ENCODE measurements at regions not wholly inside any gene's neighbourhood (a gene's known extent, or its start where the extent isn't known, plus 50 kb on each side); places are given as distances from the start of the nearest gene placed in this dataset.
"Not testable (repeated sequence)": the region's sequence is repeated elsewhere in the genome, so short reads cannot be mapped to it uniquely, and the experiment has no call there.

GRCh38 chr9:41075671-41076070 lies 52.8 kb downstream of the FOXD4L6 start:
- DNase-seq (ENCODE audit: low spot score), result not testable (repeated sequence)

- DNase-seq (ENCODE audit: low spot score), result peak; percentile 39
Observed at GRCh38 chr9:41074356-41074942, 54.0 kb downstream of the FOXD4L6 start.

GRCh38 chr9:41073471-41074243 lies 54.8 kb downstream of the FOXD4L6 start:
- not testable (repeated sequence) for DNase-seq (ENCODE audit: low spot score)

GRCh38 chr9:41064125-41064795 lies 64.2 kb downstream of the FOXD4L6 start:
- DNase-seq (ENCODE audit: low spot score), result peak; percentile 50

DNA sequence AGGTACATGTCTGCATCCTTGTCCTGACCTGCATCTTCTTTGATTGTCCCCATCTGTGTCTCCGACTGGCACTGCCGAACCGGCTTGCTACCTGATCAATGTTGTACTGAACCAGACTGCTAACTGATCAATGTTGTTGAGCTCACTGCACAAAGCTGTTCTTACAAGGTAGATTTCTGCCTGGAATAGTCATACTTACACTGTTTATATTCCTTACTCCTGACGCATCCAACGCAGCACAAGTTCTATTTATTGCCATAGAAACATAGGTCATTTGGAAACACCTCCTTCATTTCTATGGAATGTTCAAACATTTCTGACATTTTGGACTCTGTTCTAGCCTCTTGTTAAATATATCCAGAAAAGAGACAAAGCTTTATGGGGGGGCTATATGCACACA lies 65.2 kb downstream of the FOXD4L6 start:
- not testable (repeated sequence) for DNase-seq (ENCODE audit: low spot score)

DNA sequence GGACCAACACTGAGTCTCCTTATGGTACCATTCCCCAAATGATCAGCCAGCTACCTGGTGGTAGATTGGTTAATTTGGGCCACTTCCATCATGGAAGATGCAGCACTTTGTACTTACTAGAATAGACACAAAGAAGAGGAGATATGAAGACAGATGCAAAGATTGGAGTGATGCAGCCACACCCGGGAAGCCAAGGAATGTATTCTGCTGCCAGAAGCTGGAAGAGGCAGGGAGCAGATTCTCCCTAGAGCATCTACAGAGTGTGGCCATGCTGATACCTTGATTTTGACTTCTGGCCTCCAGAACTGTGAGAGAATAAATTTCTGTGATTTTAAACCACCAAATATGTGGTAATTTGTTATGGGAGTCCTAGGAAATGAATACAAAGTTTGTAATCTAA lies 68.9 kb downstream of the FOXD4L6 start:
- DNase-seq (ENCODE audit: low spot score), result not testable (repeated sequence)

DNA sequence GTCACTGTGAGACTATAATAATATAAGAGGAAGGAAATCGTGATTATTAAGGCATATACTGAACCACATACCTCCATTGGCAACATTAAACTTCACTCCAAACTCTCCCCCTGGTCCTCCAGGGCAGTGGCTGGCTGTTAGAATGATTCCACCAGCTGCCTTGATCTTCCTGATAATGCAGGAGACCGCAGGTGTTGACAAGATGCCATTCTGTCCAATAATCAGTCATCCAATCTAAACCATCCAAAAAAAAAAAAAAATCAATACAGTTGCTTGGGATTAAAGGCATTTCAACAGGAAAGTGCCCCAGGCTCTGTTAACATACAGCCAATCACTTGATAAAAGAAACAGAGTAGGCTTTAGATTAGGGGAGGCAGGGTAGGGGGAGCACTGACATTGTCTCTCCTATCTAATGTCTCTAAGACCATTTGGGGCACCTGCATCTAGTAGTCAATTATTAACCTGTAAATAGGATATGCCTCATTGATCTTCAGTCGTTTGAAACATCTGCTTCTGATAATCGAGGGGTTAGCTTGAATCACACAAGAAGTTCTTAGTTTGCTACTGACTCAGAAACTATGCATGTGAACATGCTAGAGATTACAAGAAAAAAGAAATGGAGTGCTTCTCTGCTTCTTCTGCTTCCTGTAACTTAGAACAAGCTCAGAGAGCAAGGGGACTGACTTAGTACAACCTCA lies 74.7 kb downstream of the FOXD4L6 start:
- DNase-seq (ENCODE audit: low spot score), result not testable (repeated sequence)

DNA sequence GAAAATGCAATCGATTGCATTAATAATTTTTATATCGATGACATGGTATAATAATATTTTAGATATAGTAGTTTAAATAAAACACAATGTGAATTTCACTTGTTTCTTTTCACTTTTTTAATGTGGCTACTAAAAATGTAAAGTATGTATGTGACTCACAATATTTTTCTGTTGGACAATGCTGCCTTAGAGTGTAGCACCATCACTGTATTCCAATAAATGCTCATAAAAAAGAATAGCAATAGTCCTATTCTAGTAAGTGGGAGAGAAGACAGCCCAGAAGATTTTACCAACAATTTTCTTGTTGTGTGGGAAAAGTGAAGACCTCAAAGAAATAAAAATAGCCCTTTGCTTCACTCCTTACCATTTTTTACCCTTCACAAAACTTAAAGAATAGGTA lies 79.8 kb downstream of the FOXD4L6 start:
- DNase-seq (ENCODE audit: low spot score), result not testable (repeated sequence)

- DNase-seq (ENCODE audit: low spot score), result not testable (repeated sequence)
Observed at GRCh38 chr9:41047792-41048191, 80.7 kb downstream of the FOXD4L6 start.

- not testable (repeated sequence) for DNase-seq (ENCODE audit: low spot score)
Observed at GRCh38 chr9:41044930-41045329, 83.6 kb downstream of the FOXD4L6 start.

- not testable (repeated sequence) for DNase-seq (ENCODE audit: low spot score)
Observed at GRCh38 chr9:41043433-41043832, 85.0 kb downstream of the FOXD4L6 start.

DNA sequence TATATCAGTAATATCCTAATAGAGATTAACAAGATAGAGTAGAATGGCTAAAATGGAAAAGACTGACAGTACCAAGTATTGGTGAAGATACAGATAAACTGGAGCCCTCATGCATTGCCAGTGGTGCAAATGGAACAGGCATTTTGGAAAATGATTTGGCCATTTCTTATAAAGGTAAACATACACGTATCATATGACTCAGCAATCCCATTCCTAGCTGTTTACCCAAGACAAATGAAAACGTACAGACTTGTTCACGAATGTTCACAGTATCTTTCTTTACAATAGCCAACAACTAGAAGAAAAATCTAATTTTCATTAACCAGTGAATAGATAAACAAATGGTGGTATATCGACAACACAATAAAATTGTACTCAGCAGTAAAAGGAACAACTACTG lies 86.4 kb downstream of the FOXD4L6 start:
- DNase-seq (ENCODE audit: low spot score), result not testable (repeated sequence)

- not testable (repeated sequence) for DNase-seq (ENCODE audit: low spot score)
Observed at GRCh38 chr9:41040705-41041342, 87.7 kb downstream of the FOXD4L6 start.

GRCh38 chr9:41035276-41035675 lies 93.2 kb downstream of the FOXD4L6 start:
- not testable (repeated sequence) for DNase-seq (ENCODE audit: low spot score)

DNA sequence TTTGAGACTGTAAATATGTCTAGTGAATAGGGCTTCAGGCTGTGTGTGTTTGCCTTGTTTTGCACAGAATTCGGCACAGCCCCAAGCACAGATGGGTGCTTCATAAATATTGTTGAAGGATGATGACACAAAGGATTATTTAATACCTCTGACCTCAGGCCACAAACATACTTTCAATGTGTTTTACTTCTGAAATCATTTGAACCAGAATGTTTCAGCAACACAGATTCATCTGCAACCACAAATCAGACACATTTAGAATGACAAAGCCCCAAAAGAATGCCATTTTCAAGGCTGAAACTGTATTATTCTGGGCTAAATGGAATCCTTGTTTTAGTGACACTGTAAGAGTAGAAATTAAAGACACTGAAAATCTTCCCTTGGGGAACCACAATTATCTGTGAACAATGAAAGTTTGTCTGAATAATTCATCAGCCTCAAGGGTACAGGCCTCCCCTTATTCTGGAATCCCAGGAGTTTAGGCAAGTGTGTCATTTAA lies 93.7 kb downstream of the FOXD4L6 start:
- not testable (repeated sequence) for DNase-seq (ENCODE audit: low spot score)

GRCh38 chr9:41033877-41034276 lies 94.6 kb downstream of the FOXD4L6 start:
- not testable (repeated sequence) for DNase-seq (ENCODE audit: low spot score)

GRCh38 chr9:41033360-41033759 lies 95.1 kb downstream of the FOXD4L6 start:
- DNase-seq (ENCODE audit: low spot score), result not testable (repeated sequence)

GRCh38 chr9:41026912-41027676 lies 101.4 kb downstream of the FOXD4L6 start:
- DNase-seq (ENCODE audit: low spot score), result not testable (repeated sequence)

- DNase-seq (ENCODE audit: low spot score), result not testable (repeated sequence)
Observed at GRCh38 chr9:41022365-41022764, 106.1 kb downstream of the FOXD4L6 start.

GRCh38 chr9:41019858-41020562 lies 108.5 kb downstream of the FOXD4L6 start:
- DNase-seq (ENCODE audit: low spot score), result not testable (repeated sequence)
